ENCODE measurements at regions not wholly inside any gene's neighbourhood (a gene's known extent, or its start where the extent isn't known, plus 50 kb on each side); places are given as distances from the start of the nearest gene placed in this dataset.

DNA sequence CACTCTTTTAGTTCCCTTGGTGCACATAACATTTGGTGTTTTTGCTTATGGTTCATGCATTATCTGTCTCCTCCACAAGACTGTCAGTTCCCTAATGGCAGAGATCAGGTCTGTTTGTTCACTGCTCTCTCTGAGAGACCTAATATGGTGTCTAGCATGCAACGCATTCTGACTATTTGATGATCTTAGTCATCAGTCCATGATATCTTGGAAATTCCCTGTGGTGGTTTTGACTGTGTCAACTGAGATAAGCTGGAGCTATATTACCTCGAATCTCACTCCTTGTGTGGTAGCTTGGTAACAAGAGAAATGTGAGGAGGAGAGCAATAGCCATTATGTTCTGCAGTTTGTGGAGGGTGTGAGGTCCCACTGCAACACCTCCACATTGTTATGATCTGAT, 229.8 kb downstream of the FRK start (continued):
- TF ChIP-seq TEAD4 (IDR thresholded peaks at IDR 0.05; ENCODE audit: low read length), result peak; percentile 85
- TF ChIP-seq TEAD4 (CRISPR knock-in tag; IDR thresholded peaks at IDR 0.05; ENCODE audit: borderline replicate concordance), result no peak
- no peak for TF ChIP-seq NR2F6 (CRISPR knock-in tag; IDR thresholded peaks at IDR 0.05)
- TF ChIP-seq ASH1L (IDR thresholded peaks at IDR 0.05; ENCODE audit: borderline replicate concordance, low read depth, partially characterized antibody), result no peak
- no peak for TF ChIP-seq NONO (IDR thresholded peaks at IDR 0.05; ENCODE audit: low read depth in 2 of 2, low read length in 1 of 2)
- no peak for TF ChIP-seq ELF1 (tag; IDR thresholded peaks at IDR 0.05)
- peak in 1 of 2 experiments; percentile 90; a peak in 2 of 4 replicates for TF ChIP-seq SRF (CRISPR knock-in tag; IDR thresholded peaks at IDR 0.05)
- no peak for TF ChIP-seq BMI1 (IDR thresholded peaks at IDR 0.05; ENCODE audit: low read length)
- no peak for TF ChIP-seq ZNF785 (CRISPR knock-in tag; IDR thresholded peaks at IDR 0.05)
- no peak for TF ChIP-seq NCOA4 (IDR thresholded peaks at IDR 0.05; ENCODE audit: partially characterized antibody)
- TF ChIP-seq, protein P1, sequence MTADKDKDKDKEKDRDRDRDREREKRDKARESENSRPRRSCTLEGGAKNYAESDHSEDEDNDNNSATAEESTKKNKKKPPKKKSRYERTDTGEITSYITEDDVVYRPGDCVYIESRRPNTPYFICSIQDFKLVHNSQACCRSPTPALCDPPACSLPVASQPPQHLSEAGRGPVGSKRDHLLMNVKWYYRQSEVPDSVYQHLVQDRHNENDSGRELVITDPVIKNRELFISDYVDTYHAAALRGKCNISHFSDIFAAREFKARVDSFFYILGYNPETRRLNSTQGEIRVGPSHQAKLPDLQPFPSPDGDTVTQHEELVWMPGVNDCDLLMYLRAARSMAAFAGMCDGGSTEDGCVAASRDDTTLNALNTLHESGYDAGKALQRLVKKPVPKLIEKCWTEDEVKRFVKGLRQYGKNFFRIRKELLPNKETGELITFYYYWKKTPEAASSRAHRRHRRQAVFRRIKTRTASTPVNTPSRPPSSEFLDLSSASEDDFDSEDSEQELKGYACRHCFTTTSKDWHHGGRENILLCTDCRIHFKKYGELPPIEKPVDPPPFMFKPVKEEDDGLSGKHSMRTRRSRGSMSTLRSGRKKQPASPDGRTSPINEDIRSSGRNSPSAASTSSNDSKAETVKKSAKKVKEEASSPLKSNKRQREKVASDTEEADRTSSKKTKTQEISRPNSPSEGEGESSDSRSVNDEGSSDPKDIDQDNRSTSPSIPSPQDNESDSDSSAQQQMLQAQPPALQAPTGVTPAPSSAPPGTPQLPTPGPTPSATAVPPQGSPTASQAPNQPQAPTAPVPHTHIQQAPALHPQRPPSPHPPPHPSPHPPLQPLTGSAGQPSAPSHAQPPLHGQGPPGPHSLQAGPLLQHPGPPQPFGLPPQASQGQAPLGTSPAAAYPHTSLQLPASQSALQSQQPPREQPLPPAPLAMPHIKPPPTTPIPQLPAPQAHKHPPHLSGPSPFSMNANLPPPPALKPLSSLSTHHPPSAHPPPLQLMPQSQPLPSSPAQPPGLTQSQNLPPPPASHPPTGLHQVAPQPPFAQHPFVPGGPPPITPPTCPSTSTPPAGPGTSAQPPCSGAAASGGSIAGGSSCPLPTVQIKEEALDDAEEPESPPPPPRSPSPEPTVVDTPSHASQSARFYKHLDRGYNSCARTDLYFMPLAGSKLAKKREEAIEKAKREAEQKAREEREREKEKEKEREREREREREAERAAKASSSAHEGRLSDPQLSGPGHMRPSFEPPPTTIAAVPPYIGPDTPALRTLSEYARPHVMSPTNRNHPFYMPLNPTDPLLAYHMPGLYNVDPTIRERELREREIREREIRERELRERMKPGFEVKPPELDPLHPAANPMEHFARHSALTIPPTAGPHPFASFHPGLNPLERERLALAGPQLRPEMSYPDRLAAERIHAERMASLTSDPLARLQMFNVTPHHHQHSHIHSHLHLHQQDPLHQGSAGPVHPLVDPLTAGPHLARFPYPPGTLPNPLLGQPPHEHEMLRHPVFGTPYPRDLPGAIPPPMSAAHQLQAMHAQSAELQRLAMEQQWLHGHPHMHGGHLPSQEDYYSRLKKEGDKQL (CRISPR knock-in tag; IDR thresholded peaks at IDR 0.05; ENCODE audit: borderline replicate concordance), result no peak
- no peak for TF ChIP-seq ETV5 (CRISPR knock-in tag; IDR thresholded peaks at IDR 0.05; ENCODE audit: low read depth)
- TF ChIP-seq PHF8 (IDR thresholded peaks at IDR 0.05; ENCODE audit: borderline replicate concordance, low read length), result no peak
- no peak for TF ChIP-seq XRCC3 (IDR thresholded peaks at IDR 0.05)
- no peak for TF ChIP-seq GATAD2B (IDR thresholded peaks at IDR 0.05; ENCODE audit: borderline replicate concordance)
- TF ChIP-seq, protein P2, sequence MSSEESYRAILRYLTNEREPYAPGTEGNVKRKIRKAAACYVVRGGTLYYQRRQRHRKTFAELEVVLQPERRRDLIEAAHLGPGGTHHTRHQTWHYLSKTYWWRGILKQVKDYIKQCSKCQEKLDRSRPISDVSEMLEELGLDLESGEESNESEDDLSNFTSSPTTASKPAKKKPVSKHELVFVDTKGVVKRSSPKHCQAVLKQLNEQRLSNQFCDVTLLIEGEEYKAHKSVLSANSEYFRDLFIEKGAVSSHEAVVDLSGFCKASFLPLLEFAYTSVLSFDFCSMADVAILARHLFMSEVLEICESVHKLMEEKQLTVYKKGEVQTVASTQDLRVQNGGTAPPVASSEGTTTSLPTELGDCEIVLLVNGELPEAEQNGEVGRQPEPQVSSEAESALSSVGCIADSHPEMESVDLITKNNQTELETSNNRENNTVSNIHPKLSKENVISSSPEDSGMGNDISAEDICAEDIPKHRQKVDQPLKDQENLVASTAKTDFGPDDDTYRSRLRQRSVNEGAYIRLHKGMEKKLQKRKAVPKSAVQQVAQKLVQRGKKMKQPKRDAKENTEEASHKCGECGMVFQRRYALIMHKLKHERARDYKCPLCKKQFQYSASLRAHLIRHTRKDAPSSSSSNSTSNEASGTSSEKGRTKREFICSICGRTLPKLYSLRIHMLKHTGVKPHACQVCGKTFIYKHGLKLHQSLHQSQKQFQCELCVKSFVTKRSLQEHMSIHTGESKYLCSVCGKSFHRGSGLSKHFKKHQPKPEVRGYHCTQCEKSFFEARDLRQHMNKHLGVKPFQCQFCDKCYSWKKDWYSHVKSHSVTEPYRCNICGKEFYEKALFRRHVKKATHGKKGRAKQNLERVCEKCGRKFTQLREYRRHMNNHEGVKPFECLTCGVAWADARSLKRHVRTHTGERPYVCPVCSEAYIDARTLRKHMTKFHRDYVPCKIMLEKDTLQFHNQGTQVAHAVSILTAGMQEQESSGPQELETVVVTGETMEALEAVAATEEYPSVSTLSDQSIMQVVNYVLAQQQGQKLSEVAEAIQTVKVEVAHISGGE (CRISPR knock-in tag; IDR thresholded peaks at IDR 0.05), result no peak
- TF ChIP-seq, protein P3, sequence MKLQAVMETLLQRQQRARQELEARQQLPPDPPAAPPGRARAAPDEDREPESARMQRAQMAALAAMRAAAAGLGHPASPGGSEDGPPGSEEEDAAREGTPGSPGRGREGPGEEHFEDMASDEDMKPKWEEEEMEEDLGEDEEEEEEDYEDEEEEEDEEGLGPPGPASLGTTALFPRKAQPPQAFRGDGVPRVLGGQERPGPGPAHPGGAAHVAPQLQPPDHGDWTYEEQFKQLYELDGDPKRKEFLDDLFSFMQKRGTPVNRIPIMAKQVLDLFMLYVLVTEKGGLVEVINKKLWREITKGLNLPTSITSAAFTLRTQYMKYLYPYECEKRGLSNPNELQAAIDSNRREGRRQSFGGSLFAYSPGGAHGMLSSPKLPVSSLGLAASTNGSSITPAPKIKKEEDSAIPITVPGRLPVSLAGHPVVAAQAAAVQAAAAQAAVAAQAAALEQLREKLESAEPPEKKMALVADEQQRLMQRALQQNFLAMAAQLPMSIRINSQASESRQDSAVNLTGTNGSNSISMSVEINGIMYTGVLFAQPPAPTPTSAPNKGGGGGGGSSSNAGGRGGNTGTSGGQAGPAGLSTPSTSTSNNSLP (IDR thresholded peaks at IDR 0.05; ENCODE audit: borderline replicate concordance, low read depth, low read length), result no peak

Data from K562 (cell line).